ENCODE measurements at regions not wholly inside any gene's neighbourhood (a gene's known extent, or its start where the extent isn't known, plus 50 kb on each side); places are given as distances from the start of the nearest gene placed in this dataset.
"Not testable (repeated sequence)": the region's sequence is repeated elsewhere in the genome, so short reads cannot be mapped to it uniquely, and the experiment has no call there.

DNA sequence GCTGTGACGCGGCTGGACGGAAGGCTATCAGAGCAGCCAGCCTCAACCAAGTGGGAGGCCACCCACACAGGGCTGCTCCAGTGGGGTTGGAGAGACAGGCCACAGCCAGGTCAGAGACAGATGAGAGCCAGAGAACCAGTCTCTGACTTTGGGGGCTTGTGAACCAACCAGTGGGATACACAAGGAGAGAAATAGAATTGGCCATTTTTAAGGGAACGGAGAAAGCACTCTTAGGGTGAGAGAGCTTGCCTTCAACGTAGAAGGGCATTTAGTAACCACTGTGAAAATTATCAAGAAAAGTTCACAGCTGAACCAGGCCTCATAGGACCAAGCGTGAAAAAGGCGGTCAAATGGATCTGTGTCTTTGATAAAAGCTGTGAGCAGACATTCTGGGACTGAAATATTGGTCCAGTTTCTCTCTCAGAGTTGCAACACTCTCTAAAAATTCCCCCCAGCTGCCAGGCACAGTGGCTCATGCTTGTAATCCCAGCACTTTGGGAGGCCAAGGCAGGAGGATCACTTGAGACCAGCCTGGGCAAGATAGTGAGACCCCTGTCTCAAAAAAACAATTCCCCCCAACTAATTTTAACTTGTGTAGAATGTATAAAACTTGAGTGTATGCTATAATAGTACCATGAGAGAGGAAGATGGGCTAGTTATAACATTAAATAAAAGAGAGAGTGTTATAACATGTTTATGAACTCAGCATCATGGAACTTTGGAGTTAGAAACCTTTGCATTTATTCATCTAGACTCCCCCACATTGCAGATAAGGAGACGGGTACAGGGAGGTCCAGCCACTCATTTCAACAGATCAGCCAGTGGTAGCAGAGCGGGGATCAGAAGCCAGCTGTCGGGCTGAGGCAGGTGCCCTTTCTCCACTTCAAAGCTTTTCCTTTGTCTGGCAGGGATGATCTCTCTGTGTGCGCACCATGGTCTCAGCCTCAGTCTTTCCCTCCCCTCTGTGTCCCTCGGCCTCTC lies 132.2 kb downstream of the NPIPB11 start:
- peak; percentile 85 for DNase-seq (ENCODE audit: low read depth)

DNA sequence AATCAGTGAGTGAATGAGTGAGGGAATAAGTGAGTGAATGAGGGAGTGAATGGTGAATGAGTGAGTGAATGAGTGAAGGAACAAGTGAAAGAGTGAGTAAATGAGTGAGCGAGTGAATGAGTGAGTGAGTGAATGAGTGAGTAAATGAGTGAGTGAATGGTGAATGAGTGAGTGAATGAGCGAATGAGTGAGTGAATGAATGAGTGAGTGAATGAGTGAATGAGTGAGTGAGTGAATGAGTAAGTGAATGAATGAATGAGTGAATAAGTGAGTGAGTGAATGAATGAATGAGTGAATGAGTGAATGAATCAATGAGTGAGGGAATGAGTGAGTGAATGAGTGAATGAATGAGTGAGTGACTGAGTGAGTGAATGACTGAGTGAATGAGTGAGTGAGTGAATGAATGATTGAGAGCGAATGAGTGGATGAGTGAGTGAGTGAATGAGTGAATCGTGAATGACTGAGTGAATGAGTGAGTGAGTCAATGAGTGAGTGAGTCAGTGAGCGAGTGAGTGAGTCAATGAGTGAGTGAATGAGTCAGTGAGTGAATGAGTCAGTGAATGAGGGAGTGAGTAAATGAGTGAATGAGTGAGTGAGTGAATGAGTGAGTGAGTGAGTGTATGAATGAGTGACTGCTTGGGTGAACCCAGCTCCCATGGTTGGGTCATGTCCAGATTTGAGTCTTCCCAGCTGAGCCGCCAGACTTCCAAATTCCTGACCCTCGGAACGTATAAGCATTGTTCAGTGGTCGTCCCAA lies 133.0 kb downstream of the NPIPB11 start:
- DNase-seq (ENCODE audit: low read depth), result peak; percentile 73

DNA sequence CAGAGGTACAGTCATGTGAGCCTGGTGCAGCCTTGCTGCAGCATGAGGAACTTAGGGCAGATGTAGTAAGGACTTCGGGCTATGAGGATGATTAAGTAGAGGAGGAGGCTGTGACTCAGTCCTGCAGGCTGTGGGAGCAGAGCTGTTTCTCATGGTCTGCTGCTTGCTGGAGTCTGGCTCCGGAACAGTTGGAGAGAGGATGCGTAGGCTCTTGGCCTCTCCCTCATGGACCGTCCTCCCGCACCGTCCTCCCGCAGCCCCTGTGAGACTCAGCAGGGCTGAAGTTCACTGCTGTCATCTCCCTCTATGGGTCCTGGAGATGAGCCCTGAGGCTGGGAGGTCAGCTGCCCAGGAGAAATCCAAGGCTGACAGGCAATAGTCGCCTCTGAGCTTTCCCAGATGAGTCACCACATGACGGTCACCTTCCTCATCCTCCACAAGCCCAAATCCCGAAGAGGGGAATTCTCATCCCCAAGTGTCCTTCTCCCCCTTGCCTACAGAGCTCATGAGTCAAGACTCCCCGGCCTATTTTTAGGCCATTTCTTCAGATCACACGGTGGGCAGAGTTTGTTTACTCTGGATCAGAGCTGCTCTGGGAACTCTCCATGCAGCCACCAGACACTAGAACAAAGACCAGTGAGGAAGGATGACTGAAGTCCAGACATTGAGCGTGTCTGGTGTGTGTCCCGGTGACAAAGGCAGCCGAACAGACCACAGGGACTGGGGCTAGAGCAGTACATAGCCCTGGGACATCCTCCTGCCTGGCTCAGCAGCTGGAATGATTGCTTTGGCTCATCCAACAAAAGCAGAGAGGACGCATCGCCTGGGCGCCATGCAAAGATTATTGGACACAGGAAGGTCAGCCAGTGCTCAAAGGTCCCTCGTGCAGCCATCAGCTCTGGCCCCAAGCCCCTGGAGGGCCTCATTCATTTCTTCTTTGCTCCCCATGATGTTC lies 134.5 kb downstream of the NPIPB11 start:
- peak; percentile 91 for DNase-seq (ENCODE audit: low read depth)

DNA sequence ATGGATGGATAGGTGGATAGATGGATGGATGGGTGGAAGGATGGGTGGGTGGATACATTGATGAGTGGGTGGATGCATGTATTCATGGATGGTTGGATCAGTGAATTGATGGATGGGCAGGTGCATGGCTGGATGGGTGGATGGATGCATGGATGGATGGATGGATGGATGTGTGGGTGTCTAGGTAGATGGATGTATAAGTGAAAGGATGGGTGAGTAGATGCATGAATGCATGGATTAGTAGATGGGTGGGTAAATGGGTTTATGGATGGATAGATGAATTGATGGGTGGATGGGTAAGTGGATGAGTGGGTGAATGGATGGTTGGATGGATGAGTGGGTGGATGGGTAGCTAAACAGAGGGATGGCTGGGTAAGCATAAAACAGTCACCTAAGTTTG lies 135.6 kb downstream of the NPIPB11 start:
- not testable (repeated sequence) for DNase-seq (ENCODE audit: low read depth)

DNA sequence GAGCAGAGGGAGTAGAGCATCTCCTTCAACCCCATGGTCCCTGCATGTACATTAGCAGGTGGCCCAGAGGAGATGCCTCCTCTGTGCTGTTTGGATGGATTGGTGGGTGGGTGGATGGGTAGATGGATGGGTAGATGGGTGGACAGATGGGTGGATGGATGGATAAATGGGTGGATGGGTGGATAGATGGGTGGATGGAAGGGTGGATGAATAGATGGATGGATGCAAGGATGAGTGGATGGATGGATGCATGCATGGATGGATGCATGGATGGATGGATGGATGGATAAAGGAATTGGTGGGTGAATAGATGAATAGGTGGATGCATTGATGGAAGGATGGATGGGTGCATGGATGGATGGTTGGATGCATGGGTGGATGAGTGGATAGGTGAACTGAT lies 136.5 kb downstream of the NPIPB11 start:
- DNase-seq (ENCODE audit: low read depth), result not testable (repeated sequence)

DNA sequence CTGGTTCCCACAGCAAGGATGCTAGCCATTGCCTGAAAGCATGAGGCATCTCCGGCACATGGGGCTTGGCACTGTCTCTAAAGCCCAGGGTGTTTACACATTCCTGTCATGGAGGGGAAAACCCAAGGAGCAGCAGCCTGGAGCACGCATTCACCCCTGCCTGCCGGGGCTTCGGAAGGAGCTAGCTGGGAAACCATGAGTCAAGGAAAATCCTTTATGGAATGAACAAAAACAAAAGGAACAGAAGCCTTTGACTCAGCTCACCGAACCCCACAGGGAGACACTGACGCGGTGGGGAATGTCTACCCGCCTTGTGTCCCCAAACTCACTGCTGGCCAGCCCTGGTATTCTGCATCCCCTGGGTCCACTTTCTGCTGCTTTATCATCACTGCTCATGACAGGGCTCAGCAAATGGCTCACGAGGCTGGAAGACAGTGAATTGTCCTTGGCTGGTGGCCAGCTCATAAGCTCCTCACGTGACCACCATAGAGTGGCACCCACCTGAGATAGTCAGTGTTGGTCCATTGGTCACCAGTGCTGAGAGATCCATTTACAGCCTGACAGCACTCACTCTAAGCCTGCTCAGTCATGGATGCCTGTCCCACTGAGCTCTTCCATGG lies 137.2 kb downstream of the NPIPB11 start:
- peak; percentile 86 for DNase-seq (ENCODE audit: low read depth)

DNA sequence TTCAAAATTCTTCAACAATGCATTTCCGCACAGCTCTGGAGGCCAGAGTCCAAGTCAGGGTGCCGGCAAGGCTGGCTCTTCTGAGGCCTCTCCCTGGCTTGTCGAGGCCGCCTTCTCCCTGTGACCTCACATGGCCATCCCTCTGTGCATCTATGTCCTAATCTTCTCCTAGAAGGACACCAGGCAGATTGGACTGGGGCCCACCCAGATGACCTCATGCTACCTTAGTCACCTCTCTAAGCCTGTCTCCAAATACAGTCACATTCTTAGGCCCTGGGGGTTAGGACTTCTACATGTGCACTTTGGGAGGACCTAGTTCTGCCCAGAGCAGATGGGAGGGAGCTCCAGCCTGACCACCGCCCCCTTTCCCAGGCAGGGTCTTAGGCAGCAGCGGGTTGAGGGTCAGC lies 137.7 kb downstream of the NPIPB11 start:
- DNase-seq (ENCODE audit: low read depth), result not testable (repeated sequence)

DNA sequence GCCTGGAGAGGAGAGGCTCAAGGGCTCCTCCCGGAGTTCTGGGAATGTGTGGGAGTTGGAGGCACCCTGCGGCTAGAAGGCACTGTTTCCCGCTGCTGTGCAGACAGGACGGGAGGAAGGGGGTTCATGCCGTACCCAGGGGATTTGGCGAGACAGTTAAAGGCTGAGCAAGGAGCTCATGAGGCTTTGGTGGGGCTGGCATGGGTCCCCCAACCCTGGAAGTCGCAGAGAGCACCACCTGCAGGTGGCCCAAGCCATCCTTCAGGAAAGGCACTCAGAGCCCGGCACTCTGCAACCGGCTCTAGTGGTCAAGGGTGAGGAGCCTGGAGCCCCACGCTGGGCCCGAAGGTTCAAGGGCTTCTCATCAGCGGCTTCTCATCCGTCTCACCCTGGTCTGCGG lies 138.2 kb downstream of the NPIPB11 start:
- DNase-seq (ENCODE audit: low read depth), result peak; percentile 57

DNA sequence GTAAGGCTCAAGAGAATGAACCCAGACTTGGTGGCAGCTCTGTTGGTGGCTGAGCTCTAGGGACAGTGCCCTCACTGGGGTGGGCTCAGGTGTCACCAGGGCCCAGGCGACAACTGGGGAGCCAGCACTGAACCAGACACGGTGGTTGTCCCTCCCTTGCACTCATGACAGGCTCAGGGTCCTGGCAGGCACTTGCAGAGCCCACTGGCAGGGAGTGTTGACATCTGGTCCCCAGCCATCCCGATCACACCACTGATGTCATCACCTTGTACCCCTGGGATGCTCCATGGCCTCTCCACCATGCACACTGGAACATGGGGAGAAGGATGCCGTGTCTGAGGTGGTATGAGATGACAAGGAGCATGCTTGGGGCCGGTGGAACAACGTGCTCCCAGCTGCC lies 138.6 kb downstream of the NPIPB11 start:
- DNase-seq (ENCODE audit: low read depth), result not testable (repeated sequence)

DNA sequence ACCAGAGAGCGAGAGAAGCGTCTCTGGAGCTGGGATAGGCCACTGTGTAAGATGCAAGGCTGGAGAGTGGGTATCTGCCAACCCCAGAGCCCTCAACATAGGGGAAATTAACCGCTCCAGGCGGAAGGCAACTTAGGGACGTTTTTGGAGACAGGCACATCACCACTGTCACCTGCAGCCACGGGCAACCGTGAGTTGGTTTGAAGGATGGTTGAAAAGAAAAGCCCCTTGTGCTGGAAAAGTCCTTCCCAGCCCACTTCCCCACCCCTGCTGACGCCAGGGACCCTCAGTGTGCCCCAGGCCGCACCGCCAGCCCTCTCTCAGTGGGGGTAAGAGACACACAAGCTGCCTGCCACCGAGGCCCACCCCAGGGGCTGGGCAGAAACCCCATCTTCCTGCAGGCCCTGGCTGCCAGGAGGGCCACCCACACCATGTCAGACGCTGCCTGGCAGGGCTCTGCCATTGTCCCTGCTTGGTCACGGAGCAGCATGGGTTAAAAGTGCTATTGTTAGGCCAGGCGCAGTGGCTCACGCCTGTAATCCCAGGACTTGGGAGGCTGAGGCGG lies 139.4 kb downstream of the NPIPB11 start:
- DNase-seq (ENCODE audit: low read depth), result not testable (repeated sequence)

DNA sequence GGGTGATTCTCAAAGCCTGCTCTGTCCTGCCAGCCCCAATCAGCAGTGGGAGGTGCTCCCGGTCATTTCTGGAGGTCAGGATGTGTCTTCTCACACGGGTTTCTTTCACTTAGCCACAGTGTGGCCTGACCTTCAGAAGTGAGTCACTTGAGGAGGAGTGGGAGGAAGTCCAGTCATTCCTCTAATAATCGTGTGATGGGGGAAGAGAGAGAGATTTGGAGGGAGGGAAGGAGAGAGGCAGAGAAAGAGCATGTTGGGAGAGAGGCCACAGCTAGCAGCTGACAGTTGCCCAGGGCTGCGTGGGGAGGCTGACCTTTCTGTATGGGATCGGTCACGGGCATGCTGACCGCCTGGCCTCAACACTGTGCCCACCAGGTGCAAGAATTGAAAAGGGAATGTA lies 139.9 kb downstream of the NPIPB11 start:
- DNase-seq (ENCODE audit: low read depth), result peak; percentile 94

DNA sequence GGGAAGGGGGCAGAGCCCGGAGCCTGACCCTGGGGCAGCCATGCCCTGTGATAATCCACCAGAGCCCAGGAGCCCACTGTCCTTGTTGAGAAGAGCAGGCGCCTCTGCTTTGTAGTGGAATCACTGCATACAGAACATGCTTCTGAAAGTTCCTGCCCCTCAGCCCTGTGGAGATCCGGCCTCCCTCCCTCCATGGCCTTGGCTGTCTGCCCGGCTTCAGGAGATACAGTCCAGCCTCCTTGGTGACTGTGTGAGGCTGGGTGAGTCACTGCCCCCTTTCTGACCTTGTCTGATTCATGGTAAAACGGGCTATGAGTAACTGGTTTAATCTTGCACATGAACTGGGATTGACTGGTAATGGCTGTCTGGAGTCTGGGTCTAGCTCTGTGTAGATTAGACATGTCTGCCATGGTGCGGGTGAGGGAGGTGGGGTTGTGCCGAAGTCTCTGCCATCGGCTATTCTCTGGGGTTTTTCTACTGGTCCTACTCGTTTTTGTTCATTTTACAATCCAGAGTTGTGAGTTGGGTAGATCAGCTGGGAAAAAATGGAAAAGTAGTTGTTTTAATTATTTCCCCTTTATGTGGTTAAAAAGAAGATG lies 141.2 kb downstream of the NPIPB11 start:
- DNase-seq (ENCODE audit: low read depth), result peak; percentile 97

DNA sequence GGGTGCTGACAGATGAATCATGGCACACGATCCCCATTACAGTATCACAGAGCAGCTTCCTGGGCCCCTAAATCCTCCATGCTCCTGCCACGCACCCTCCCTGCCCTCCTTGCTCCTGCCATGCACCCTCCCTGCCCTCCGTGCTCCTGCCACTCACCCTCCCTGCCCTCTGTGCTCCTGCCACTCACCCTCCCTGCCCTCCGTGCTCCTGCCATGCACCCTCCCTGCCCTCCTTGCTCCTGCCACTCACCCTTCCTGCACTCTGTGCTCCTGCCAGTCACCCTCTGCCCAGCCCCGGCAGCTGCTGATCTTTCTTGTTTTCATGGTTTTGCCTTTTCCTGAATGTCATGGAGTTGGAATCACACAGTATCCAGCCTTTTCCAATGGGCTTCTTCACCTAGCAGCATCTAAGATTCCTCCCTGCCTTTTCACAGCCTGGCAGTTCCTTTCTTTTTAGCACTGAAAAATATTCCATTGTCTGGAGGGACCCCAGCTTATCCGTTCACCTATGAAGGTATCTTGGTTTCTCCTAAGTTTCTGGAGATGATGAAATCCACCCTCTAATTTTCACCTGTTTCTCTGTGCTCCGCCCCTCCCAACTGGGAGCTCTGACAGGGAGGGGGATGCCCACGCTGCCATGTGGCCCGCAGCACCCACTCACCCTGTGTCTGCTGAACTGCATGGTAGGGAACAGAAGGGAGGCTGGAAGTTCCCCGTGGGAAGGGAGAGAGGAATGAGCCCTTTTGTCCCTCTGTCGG lies 142.3 kb downstream of the NPIPB11 start:
- DNase-seq (ENCODE audit: low read depth), result not testable (repeated sequence)

DNA sequence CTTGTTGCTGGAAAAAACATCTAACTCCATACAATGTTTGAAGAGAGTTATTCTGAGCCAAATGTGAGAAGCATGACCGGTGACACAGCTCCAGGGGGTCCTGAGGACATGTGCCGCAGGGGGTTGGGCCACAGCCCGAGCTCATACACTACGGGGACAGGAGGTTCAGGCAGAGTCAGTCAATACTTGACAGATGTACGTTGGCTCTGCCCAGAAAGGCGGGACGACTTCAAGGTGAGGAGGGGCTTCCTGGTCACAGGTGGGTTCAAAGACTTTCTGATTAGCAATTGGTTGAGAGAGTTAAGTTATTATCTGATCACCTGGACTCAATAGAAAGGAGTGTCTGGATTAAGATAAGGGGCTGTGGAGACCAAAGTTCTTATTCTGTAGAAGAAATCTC lies 143.8 kb downstream of the NPIPB11 start:
- DNase-seq (ENCODE audit: low read depth), result not testable (repeated sequence)

DNA sequence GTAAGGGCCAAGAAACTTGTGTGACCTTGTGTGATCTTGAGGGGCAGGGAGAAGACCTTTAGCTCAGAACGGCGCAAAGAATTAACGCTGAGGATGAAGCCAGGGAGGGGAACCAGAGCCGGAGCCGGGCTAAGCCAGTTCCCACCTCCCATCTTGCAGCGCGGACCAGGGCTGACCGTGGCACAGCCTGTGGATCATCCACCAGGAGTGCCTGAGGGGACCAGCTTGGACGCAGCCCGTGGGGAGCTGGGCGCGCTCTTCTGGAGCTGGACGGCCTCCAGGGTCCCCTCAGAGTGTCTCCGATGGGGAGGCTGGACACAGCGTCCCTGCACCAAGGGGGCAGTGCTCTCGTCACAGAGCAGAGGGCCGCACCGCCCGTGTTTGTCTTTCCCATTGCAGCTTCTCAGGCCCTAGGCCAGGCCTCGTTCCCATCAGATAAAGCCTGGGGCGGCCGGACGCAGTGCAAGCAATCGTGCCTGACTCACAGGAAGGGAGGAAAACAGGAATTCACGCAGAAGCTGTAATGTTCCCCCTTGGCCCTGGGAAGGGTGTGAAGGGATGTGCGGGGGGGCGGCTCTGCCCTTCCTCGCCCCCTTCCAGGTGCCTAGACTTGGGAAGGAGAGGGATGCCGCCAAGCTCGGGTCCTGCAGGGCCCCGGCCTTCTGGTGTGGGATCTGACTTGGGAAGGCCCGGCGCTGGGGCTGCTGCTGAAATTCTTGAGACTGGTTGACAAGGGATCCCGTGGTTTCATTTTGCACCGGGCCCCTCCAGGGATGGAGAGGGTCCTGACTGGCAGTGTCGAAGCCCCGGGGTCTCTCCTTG lies 144.9 kb downstream of the NPIPB11 start:
- not testable (repeated sequence) for DNase-seq (ENCODE audit: low read depth)

DNA sequence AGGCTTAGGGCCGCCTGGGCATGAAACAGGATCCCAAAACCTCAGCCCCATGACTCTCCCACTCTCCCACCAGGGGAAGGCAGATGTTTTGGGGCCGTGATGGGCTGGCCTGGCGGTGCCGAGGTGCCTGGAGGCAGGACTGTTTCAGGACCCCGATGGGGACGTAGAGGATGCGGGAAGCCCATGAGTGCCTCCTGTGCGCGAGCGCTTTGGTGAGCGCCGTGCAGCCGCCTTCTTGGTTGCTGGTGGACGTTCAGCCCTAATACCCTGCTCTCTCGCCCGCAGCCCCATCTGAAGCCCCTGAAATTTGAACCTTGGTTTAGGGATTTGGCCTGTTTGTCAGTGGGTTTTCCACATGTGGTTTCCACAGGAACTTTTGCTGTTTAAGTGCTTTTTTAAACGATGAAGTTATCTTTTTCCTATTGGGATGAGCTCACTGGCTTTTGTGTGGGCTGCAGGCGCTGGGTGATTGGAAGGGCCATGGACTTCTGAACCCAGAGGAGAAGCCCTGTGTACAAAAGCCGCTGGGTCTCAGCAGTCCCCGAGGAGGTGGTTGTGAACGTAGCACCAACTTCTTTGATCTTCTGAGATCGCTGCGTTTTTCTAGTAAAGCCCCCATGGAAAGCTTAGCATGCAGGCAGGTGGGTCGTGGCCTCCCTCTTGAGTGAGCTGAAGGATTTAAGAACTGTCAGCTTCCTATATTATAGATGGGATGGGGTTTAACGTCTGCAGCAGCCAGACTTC lies 145.7 kb downstream of the NPIPB11 start:
- DNase-seq (ENCODE audit: low read depth), result not testable (repeated sequence)

DNA sequence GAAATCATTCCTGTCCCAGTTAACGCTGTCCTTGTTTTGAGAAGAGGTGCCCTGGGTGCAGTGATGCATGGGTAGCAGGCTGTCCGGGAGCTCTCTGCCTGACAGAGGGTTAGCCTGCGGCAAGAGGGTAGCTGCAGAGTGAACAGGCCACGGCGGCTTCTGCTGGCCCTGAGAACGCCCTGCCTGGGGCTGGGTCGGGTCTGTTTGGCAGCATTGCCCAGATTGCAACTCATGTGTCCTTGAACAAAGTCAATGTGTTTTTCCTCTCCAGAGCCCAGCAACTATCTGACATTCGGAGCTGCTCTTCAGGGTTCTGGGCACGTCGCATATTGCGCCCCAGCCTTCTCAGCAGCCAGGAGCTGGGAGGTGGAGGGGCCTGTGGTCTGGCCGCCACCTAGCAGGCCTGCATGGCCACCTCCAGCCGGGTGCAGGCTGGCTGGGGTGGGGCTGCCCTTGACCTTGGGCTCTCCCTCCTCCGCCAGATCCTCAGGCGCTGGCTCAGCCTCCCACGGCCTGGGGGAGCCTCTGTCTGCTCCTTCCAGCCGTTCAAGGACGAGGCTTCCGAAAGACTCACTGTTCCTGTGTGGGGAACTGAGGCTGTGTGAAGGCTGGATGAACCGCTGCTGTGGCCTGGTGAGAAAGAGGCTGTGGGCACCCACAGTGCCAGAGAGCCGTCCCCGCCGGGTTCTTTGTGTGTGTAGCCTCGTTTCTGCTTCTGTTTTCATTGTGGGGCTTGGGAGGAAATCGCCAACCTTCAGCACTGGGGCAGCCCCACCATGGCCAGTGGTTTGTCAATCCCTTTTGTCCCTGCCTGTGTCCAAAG lies 146.7 kb downstream of the NPIPB11 start:
- peak; percentile 54 for DNase-seq (ENCODE audit: low read depth)

Measured in amniotic epithelial cell (primary cell).